HCT116 (cell line): ENCODE measurements at regions not wholly inside any gene's neighbourhood (a gene's known extent, or its start where the extent isn't known, plus 50 kb on each side); places are given as distances from the start of the nearest gene placed in this dataset.

Experiments used
- ATAC-seq: fragments of 200-7000 bp; cut with Tn5 transposase; 2 replicates; pipeline ENCODE4 v1.9.1; 2020; ENCODE audit warnings: mild to moderate bottlenecking, moderate library complexity
- BruUV-seq: library from RNA; stranded (reverse); fragments of 400-500 nt; replicated peaks from 2 replicates; lab custom pipeline; 2021; lab: Mats Ljungman, UMichigan
- CTCF ChIA-PET: fragments of 300-600 bp; sonication (Branson Sonifier 250); formaldehyde crosslinking; loops from one replicate; lab custom pipeline; 2021; ENCODE audit warnings: antibody characterized with exemption; lab: Charles Lee
- POLR2A ChIA-PET: fragments of 300-600, 350-600 bp; sonication (Branson Sonifier 250); formaldehyde crosslinking; loops from one replicate; lab custom pipeline; 2021; ENCODE audit warnings: antibody characterized with exemption; lab: Charles Lee
- RAD21 ChIA-PET, 2 experiments: fragments of 300-600 bp; sonication (Branson Sonifier 250); formaldehyde crosslinking; loops; one replicate each; lab custom pipeline; 2023; ENCODE audit warnings: low total read pairs in 2 of 2; ENCODE audit not compliant: uncharacterized antibody in 2 of 2, unreplicated experiment in 2 of 2, low non-redundant PET in 1 of 2; lab: Charles Lee
- DNase-seq: peaks from one replicate; pipeline ENCODE4 v3.0.0-alpha.2; 2010; ENCODE audit warnings: low read depth, low spot score
- H2AFZ ChIP-seq: fragments of 200-600 bp; shearing (Covaris generic), sonication (generic); 2 replicates; pipeline ENCODE4 v1.6.1; 2017; ENCODE audit warnings: low read depth, mixed run types, mixed read lengths, antibody characterized with exemption, low read length; ENCODE audit not compliant: poor library complexity, severe bottlenecking
- H3K27ac ChIP-seq: 2 replicates; pipeline ENCODE4 v1.5.1; 2012; ENCODE audit warnings: low read depth, low read length
- H3K27me3 ChIP-seq: fragments of 200-600 bp; sonication (generic); 2 replicates; pipeline ENCODE4 v1.6.1; 2016; ENCODE audit warnings: mixed run types, low read length, mixed read lengths; ENCODE audit not compliant: insufficient read depth
- H3K36me3 ChIP-seq, 2 experiments: fragments of 200-500 bp in 1 of 2; fragments of 200-600 bp in 1 of 2; sonication (Bioruptor generic) in 1 of 2; sonication (generic) in 1 of 2; 2 replicates each; pipeline versions ENCODE4 v1.5.1 to v1.6.1; 2014 to 2016; ENCODE audit warnings: low read length in 2 of 2, inconsistent platforms in 1 of 2, mixed read lengths in 1 of 2, mixed run types in 1 of 2; ENCODE audit not compliant: insufficient read depth in 2 of 2, control insufficient read depth in 1 of 2
- H3K4me1 ChIP-seq, 2 experiments: fragments of 200-600 bp in 1 of 2; sonication (generic) in 1 of 2; 2 replicates each; pipeline versions ENCODE4 v1.5.1 to v1.6.1; 2012 to 2017; ENCODE audit warnings: low read length in 2 of 2, inconsistent platforms in 1 of 2, mild to moderate bottlenecking in 1 of 2, mixed read lengths in 1 of 2, mixed run types in 1 of 2, moderate library complexity in 1 of 2; ENCODE audit not compliant: insufficient read depth in 2 of 2, control insufficient read depth in 1 of 2
- H3K4me2 ChIP-seq: fragments of 200-600 bp; sonication (generic); 2 replicates; pipeline ENCODE4 v1.6.1; 2017; ENCODE audit warnings: mixed run types, low read length, mixed read lengths
- H3K4me3 ChIP-seq, 2 experiments: fragments of 200-600 bp in 1 of 2; sonication (generic) in 1 of 2; replicated peaks in 1 of 2; 2 replicates each; pipeline ENCODE4 v1.5.1; 2011 to 2016; ENCODE audit warnings: low read length in 2 of 2, control low read depth in 1 of 2, low read depth in 1 of 2, mild to moderate bottlenecking in 1 of 2, mixed read lengths in 1 of 2, mixed run types in 1 of 2
- H3K79me2 ChIP-seq: fragments of 200-600 bp; sonication (generic); 2 replicates; pipeline ENCODE4 v1.6.1; 2017; ENCODE audit warnings: mild to moderate bottlenecking, mixed run types, low read length, moderate library complexity, mixed read lengths; ENCODE audit not compliant: insufficient read depth
- H3K9ac ChIP-seq: fragments of 200-600 bp; sonication (generic); 2 replicates; pipeline ENCODE4 v1.6.1; 2016; ENCODE audit warnings: low read length, mixed read lengths
- H3K9me2 ChIP-seq: fragments of 200-600 bp; sonication (generic), shearing (Covaris generic); 2 replicates; pipeline ENCODE4 v1.6.1; 2017; ENCODE audit warnings: mixed run types, mild to moderate bottlenecking, moderate library complexity; ENCODE audit not compliant: insufficient read depth
- H3K9me3 ChIP-seq, 2 experiments: fragments of 200-500 bp in 1 of 2; fragments of 200-600 bp in 1 of 2; sonication (Bioruptor generic) in 1 of 2; sonication (generic) in 1 of 2; 2 replicates each; pipeline ENCODE4 v1.6.1; 2014 to 2017; ENCODE audit warnings: low read length in 2 of 2, mixed read lengths in 2 of 2, inconsistent platforms in 1 of 2, low read depth in 1 of 2, mild to moderate bottlenecking in 1 of 2, mixed run types in 1 of 2, moderate library complexity in 1 of 2; ENCODE audit not compliant: control insufficient read depth in 1 of 2, insufficient read depth in 1 of 2
- H4K20me1 ChIP-seq: fragments of 200-600 bp; sonication (generic), shearing (Covaris generic); 2 replicates; pipeline ENCODE4 v1.6.1; 2017; ENCODE audit warnings: mixed run types, mild to moderate bottlenecking, moderate library complexity; ENCODE audit not compliant: insufficient read depth
- CEBPB ChIP-seq: IDR thresholded peaks from 2 replicates; pipeline ENCODE4 v1.6.1; 2012; ENCODE audit warnings: low read depth
- EGR1 ChIP-seq: IDR thresholded peaks from 2 replicates; pipeline ENCODE4 v1.6.1; 2012; ENCODE audit warnings: low read depth
- ELF1 ChIP-seq: IDR thresholded peaks from 2 replicates; pipeline ENCODE4 v1.6.1; 2012; ENCODE audit warnings: low read depth, borderline replicate concordance
- EZH2 ChIP-seq: fragments of 200-600 bp; sonication (generic); IDR thresholded peaks from 2 replicates; pipeline ENCODE4 v1.6.1; 2017; ENCODE audit warnings: antibody characterized with exemption, mixed run types
- FOSL1 ChIP-seq: IDR thresholded peaks from 2 replicates; pipeline ENCODE4 v1.6.1; 2012; ENCODE audit warnings: low read depth
- JUND ChIP-seq: IDR thresholded peaks from 2 replicates; pipeline ENCODE4 v1.6.1; 2012
- POLR2A ChIP-seq: IDR thresholded peaks from 2 replicates; pipeline ENCODE4 v1.7.0; 2011; ENCODE audit warnings: borderline replicate concordance; ENCODE audit not compliant: insufficient read depth, insufficient read length; ENCODE audit errors: extremely low read depth
- POLR2AphosphoS5 ChIP-seq: IDR thresholded peaks from 2 replicates; pipeline ENCODE4 v1.6.1; 2011; ENCODE audit warnings: mild to moderate bottlenecking, low read depth, low read length, moderate library complexity
- RAD21 ChIP-seq: IDR thresholded peaks from 2 replicates; pipeline ENCODE4 v1.6.1; 2012; ENCODE audit warnings: low read depth, mild to moderate bottlenecking
- YY1 ChIP-seq: IDR thresholded peaks from 2 replicates; pipeline ENCODE4 v1.6.1; 2011; ENCODE audit warnings: low read length, low read depth, moderate library complexity, mild to moderate bottlenecking; ENCODE audit not compliant: insufficient replicate concordance; ENCODE audit errors: extremely low read depth
- ZFX ChIP-seq: fragments of 450-650 bp; IDR thresholded peaks from 2 replicates; pipeline ENCODE4 v1.6.1; 2017
- ZNF274 ChIP-seq: fragments of 200-500 bp; sonication (Bioruptor generic); IDR thresholded peaks from 2 replicates; pipeline ENCODE4 v1.6.1; 2014; ENCODE audit warnings: mild to moderate bottlenecking, low read depth, low read length, inconsistent platforms
- intact Hi-C: fragments of 100-400 bp; cut with micrococcal nuclease; formaldehyde crosslinking; loops from 2 replicates; pipeline ENCODE4 v1.10.0; 2022
- TF ChIP-seq, protein P1 (sequence below), 3 experiments: fragments of 200-600 bp in 1 of 3; sonication (generic) in 1 of 3; IDR thresholded peaks in 2 of 3; conservative IDR thresholded peaks in 1 of 3; 2 replicates each; pipeline ENCODE4 v1.5.1; 2012 to 2017; ENCODE audit warnings: low read depth in 2 of 3, low read length in 2 of 3, antibody characterized with exemption in 1 of 3, borderline replicate concordance in 1 of 3, control low read depth in 1 of 3, mild to moderate bottlenecking in 1 of 3, mixed read lengths in 1 of 3, mixed run types in 1 of 3, moderate library complexity in 1 of 3; ENCODE audit not compliant: insufficient read depth in 1 of 3
- TF ChIP-seq, protein P2 (sequence below): IDR thresholded peaks from 2 replicates; pipeline ENCODE4 v1.6.1; 2011; ENCODE audit warnings: mild to moderate bottlenecking, low read length, moderate library complexity; ENCODE audit not compliant: insufficient replicate concordance; ENCODE audit errors: extremely low read depth

DNA sequence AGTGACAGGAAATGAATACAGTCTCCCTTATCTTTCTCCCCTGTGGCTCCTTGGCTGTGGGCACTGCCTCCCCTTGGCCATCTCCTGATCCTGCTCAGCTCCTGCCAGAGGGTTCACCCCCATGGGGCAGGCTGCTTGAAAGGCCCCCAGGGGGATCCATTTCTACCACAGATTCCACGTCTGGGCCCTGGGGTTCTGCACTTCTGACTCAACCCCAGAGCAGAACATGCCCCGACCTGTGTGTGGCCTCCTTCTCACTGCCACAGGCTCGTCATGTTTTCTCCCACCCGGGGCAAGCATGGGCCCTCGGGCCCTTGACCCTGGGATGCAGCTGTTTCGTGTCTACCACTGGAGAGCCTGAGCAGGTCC lies 122.2 kb downstream of the ACKR3 start:
- H3K4me3 ChIP-seq = no peak overlapping the region
- intact Hi-C loops = no loop called here
- no peak overlapping the region for H3K9ac ChIP-seq
- BruUV-seq = no TSS peak
- H4K20me1 ChIP-seq = no peaks in the 10 kb centered on the region
- no peak overlapping the region for H2AFZ ChIP-seq
- TF ChIP-seq, protein P1, sequence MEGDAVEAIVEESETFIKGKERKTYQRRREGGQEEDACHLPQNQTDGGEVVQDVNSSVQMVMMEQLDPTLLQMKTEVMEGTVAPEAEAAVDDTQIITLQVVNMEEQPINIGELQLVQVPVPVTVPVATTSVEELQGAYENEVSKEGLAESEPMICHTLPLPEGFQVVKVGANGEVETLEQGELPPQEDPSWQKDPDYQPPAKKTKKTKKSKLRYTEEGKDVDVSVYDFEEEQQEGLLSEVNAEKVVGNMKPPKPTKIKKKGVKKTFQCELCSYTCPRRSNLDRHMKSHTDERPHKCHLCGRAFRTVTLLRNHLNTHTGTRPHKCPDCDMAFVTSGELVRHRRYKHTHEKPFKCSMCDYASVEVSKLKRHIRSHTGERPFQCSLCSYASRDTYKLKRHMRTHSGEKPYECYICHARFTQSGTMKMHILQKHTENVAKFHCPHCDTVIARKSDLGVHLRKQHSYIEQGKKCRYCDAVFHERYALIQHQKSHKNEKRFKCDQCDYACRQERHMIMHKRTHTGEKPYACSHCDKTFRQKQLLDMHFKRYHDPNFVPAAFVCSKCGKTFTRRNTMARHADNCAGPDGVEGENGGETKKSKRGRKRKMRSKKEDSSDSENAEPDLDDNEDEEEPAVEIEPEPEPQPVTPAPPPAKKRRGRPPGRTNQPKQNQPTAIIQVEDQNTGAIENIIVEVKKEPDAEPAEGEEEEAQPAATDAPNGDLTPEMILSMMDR (IDR thresholded peaks at IDR 0.05 in 2 of 3, conservative IDR thresholded peaks at IDR 0.05 in 1 of 3; ENCODE audit: borderline replicate concordance in 1 of 3, insufficient read depth in 1 of 3, low read depth in 2 of 3, low read length in 2 of 3) = no peak
- no peak for TF ChIP-seq EGR1
- no peak for TF ChIP-seq YY1
- TF ChIP-seq FOSL1 = no peak
- no peak for TF ChIP-seq ZFX
- no peak for TF ChIP-seq JUND
- TF ChIP-seq ZNF274 = no peak
- no peak for TF ChIP-seq POLR2A
- ChIA-PET RAD21 (no interaction called here), CTCF (no interaction called here), POLR2A (no interaction called here)
- DNase-seq (no peak), ATAC-seq (no peak)
- H3K4me1 ChIP-seq = no peaks in the 10 kb centered on the region
- no peak overlapping the region for H3K4me2 ChIP-seq
- H3K36me3 ChIP-seq = no peaks in the 10 kb centered on the region
- H3K9me2 ChIP-seq = no peaks in the 10 kb centered on the region
- H3K27ac ChIP-seq = no peak overlapping the region
- H3K79me2 ChIP-seq = no peaks in the 10 kb centered on the region
- peaks cover 58% of the 10 kb centered on the region for H3K27me3 ChIP-seq
- no peaks in the 10 kb centered on the region for H3K9me3 ChIP-seq

DNA sequence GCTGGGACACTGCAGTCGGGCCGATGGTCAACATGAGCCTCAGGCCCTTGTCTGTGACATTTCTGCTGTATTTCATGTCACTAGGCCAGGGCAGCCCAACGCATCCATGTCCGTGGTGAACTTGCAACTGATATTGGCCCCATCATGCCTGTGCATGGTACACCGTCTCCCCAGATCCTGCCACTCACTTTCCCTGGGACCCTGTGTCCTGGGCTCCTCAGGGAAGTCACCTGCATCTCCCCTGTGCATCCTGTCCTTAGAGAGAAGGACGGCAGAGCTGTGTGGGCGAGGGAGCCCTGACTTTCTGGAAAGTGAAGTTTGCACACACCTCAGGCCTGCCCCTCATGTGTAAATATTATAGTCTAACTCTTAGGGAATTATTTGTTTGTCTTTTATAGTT lies 123.3 kb downstream of the ACKR3 start:
- CTCF ChIA-PET = no interaction called here
- H2AFZ ChIP-seq = no peak overlapping the region
- no peaks in the 10 kb centered on the region for H3K9me2 ChIP-seq
- POLR2A ChIA-PET = no interaction called here
- peaks cover 63% of the 10 kb centered on the region for H3K27me3 ChIP-seq
- H3K36me3 ChIP-seq = no peaks in the 10 kb centered on the region
- H3K4me1 ChIP-seq = no peaks in the 10 kb centered on the region
- RAD21 ChIA-PET = no interaction called here
- no peak overlapping the region for H3K4me3 ChIP-seq
- intact Hi-C loops = no loop called here
- H3K9ac ChIP-seq = no peak overlapping the region
- no peak overlapping the region for H3K4me2 ChIP-seq
- H3K79me2 ChIP-seq = no peaks in the 10 kb centered on the region
- no TSS peak for BruUV-seq
- H3K27ac ChIP-seq = no peak overlapping the region
- DNase-seq = no peak
- no peaks in the 10 kb centered on the region for H4K20me1 ChIP-seq
- ATAC-seq = no peak
- H3K9me3 ChIP-seq = no peaks in the 10 kb centered on the region
- TF ChIP-seq, protein P1 (IDR thresholded peaks at IDR 0.05 in 2 of 3, conservative IDR thresholded peaks at IDR 0.05 in 1 of 3; ENCODE audit: borderline replicate concordance in 1 of 3, insufficient read depth in 1 of 3, low read depth in 2 of 3, low read length in 2 of 3) = no peak
- TF ChIP-seq, protein P2, sequence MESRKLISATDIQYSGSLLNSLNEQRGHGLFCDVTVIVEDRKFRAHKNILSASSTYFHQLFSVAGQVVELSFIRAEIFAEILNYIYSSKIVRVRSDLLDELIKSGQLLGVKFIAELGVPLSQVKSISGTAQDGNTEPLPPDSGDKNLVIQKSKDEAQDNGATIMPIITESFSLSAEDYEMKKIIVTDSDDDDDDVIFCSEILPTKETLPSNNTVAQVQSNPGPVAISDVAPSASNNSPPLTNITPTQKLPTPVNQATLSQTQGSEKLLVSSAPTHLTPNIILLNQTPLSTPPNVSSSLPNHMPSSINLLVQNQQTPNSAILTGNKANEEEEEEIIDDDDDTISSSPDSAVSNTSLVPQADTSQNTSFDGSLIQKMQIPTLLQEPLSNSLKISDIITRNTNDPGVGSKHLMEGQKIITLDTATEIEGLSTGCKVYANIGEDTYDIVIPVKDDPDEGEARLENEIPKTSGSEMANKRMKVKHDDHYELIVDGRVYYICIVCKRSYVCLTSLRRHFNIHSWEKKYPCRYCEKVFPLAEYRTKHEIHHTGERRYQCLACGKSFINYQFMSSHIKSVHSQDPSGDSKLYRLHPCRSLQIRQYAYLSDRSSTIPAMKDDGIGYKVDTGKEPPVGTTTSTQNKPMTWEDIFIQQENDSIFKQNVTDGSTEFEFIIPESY = no peak
- no peak for TF ChIP-seq RAD21
- TF ChIP-seq POLR2AphosphoS5 = no peak
- TF ChIP-seq ELF1 = no peak
- TF ChIP-seq POLR2A = no peak
- TF ChIP-seq CEBPB = no peak
- no peak for TF ChIP-seq EZH2
- no peak for TF ChIP-seq FOSL1
